ENCODE measurements at regions not wholly inside any gene's neighbourhood (a gene's known extent, or its start where the extent isn't known, plus 50 kb on each side); places are given as distances from the start of the nearest gene placed in this dataset.

DNA sequence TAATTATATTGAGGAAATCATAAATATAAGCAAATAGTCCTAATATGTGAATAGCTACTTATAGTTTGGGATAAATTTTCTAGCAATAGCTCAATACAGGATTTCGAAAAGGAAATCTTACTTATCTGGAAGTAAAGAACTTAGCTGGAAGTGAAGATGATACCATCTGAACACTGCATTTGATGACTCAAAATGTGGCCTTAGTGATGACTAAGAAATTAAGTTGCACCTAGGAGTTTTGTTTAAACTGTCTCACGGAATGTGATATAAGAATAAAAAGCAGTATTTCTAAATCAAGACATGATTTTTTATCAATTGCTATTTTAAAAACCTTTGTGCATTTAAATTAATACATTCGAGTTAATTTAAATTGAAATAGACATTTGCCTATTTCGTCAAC is 91.2 kb downstream of the EOMES start:
- TF ChIP-seq, protein P1, sequence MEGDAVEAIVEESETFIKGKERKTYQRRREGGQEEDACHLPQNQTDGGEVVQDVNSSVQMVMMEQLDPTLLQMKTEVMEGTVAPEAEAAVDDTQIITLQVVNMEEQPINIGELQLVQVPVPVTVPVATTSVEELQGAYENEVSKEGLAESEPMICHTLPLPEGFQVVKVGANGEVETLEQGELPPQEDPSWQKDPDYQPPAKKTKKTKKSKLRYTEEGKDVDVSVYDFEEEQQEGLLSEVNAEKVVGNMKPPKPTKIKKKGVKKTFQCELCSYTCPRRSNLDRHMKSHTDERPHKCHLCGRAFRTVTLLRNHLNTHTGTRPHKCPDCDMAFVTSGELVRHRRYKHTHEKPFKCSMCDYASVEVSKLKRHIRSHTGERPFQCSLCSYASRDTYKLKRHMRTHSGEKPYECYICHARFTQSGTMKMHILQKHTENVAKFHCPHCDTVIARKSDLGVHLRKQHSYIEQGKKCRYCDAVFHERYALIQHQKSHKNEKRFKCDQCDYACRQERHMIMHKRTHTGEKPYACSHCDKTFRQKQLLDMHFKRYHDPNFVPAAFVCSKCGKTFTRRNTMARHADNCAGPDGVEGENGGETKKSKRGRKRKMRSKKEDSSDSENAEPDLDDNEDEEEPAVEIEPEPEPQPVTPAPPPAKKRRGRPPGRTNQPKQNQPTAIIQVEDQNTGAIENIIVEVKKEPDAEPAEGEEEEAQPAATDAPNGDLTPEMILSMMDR (conservative IDR thresholded peaks at IDR 0.05), result no peak

More for the DNA sequence above, 91.2 kb downstream of the EOMES start:
- H2BK12ac ChIP-seq (ENCODE audit: insufficient read length, low read depth, low read length), result no peak overlapping the region
- H2BK20ac ChIP-seq (ENCODE audit: low read depth, low read length, poor library complexity, severe bottlenecking), result no peak overlapping the region
- H3K4ac ChIP-seq (ENCODE audit: low read depth, low read length), result no peak overlapping the region
- H3K79me2 ChIP-seq (ENCODE audit: insufficient read depth, low read length), result no peaks in the 10 kb centered on the region
- H3K36me3 Mint-ChIP-seq (ENCODE audit: insufficient read depth in 1 of 3, low read depth in 3 of 3), result no peaks in the 10 kb centered on the region
- no peaks in the 10 kb centered on the region for H4K20me1 ChIP-seq (ENCODE audit: control insufficient read depth, insufficient read depth, insufficient read length)
- H3K4me2 ChIP-seq (ENCODE audit: insufficient read depth, insufficient read length, low read length), result no peak overlapping the region
- no peak overlapping the region for H2BK120ac ChIP-seq (ENCODE audit: low read depth, low read length, poor library complexity, severe bottlenecking)
- H3K9me3 Mint-ChIP-seq, result no peaks in the 10 kb centered on the region
- no peak overlapping the region for H2BK15ac ChIP-seq (ENCODE audit: low read depth, low read length)
- no peak overlapping the region for H3K56ac ChIP-seq (ENCODE audit: insufficient read length, low read depth, low read length)
- H3K79me1 ChIP-seq (ENCODE audit: insufficient read depth, low read depth, low read length, poor library complexity, severe bottlenecking), result no peaks in the 10 kb centered on the region
- H3K14ac ChIP-seq (ENCODE audit: insufficient read depth, low read length), result no peak overlapping the region
- H3K27me3 Mint-ChIP-seq (ENCODE audit: low read depth), result peaks cover 11% of the 10 kb centered on the region
- no peak overlapping the region for H2BK5ac ChIP-seq (ENCODE audit: insufficient read length, low read length)
- no peak overlapping the region for H2AFZ ChIP-seq (ENCODE audit: low read length)
- no peak overlapping the region for H3K9ac ChIP-seq (ENCODE audit: extremely low read depth, insufficient read length, low read length)
- no peak overlapping the region for H2AK5ac ChIP-seq (ENCODE audit: insufficient read length, low read length)
- no peak overlapping the region for H3K27ac Mint-ChIP-seq
- H3K9me3 ChIP-seq (ENCODE audit: control insufficient read depth, low read depth, low read length), result no peaks in the 10 kb centered on the region
- no peak overlapping the region for H4K91ac ChIP-seq (ENCODE audit: insufficient read length, low read depth, low read length)
- peaks cover 8 to 10% of the 10 kb centered on the region in 2 experiments for H3K4me1 Mint-ChIP-seq
- H3T11ph ChIP-seq (ENCODE audit: low read length), result no peak overlapping the region
- no peak for DNase-seq
- no peak overlapping the region for H3K23ac ChIP-seq (ENCODE audit: insufficient read length, low read depth, low read length)
- no CpG with 5 or more reads among the region's 4 CpGs for WGBS (ENCODE audit: extremely low coverage, insufficient read length, low lambda C conversion rate)
- no peak overlapping the region for H3K18ac ChIP-seq (ENCODE audit: insufficient read length, low read depth, low read length)
- H4K5ac ChIP-seq (ENCODE audit: insufficient read length, low read depth, low read length), result no peak overlapping the region
- H3K4me3 Mint-ChIP-seq, result no peak overlapping the region
- no peaks in the 10 kb centered on the region for H3K27me3 ChIP-seq (ENCODE audit: insufficient read depth, low read length)
- no peaks in the 10 kb centered on the region for H3K4me1 ChIP-seq (ENCODE audit: insufficient read depth, low read length)
- no peak overlapping the region for H3K27ac ChIP-seq (ENCODE audit: insufficient read length, low read depth, low read length)
- H3K23me2 ChIP-seq (ENCODE audit: insufficient read length, low read depth, low read length, poor library complexity, severe bottlenecking), result no peaks in the 10 kb centered on the region
- H4K8ac ChIP-seq (replicated peaks; ENCODE audit: insufficient read length, low read depth, low read length), result no peak overlapping the region
